HCT116 (cell line): ENCODE measurements at regions not wholly inside any gene's neighbourhood (a gene's known extent, or its start where the extent isn't known, plus 50 kb on each side); places are given as distances from the start of the nearest gene placed in this dataset.

Experiments used
- CBX3 ChIP-seq: IDR thresholded peaks from 2 replicates; pipeline ENCODE4 v1.6.1; 2012; ENCODE audit warnings: low read depth
- EZH2phosphoT487 ChIP-seq: fragments of 200-600 bp; IDR thresholded peaks from 2 replicates; pipeline ENCODE4 v1.6.1; 2018; ENCODE audit warnings: antibody characterized with exemption, borderline replicate concordance
- JUND ChIP-seq: IDR thresholded peaks from 2 replicates; pipeline ENCODE4 v1.6.1; 2012
- POLR2A ChIP-seq: IDR thresholded peaks from 2 replicates; pipeline ENCODE4 v1.7.0; 2011; ENCODE audit warnings: borderline replicate concordance; ENCODE audit not compliant: insufficient read depth, insufficient read length; ENCODE audit errors: extremely low read depth
- POLR2AphosphoS5 ChIP-seq: IDR thresholded peaks from 2 replicates; pipeline ENCODE4 v1.6.1; 2011; ENCODE audit warnings: mild to moderate bottlenecking, low read depth, low read length, moderate library complexity
- RAD21 ChIP-seq: IDR thresholded peaks from 2 replicates; pipeline ENCODE4 v1.6.1; 2012; ENCODE audit warnings: low read depth, mild to moderate bottlenecking
- SIN3A ChIP-seq: IDR thresholded peaks from 2 replicates; pipeline ENCODE4 v1.6.1; 2012; ENCODE audit warnings: low read depth
- SRF ChIP-seq: IDR thresholded peaks from 2 replicates; pipeline ENCODE4 v1.6.1; 2012; ENCODE audit warnings: low read depth
- ZFX ChIP-seq: fragments of 450-650 bp; IDR thresholded peaks from 2 replicates; pipeline ENCODE4 v1.6.1; 2017
- TF ChIP-seq, protein P1 (sequence below), 3 experiments: fragments of 200-600 bp in 1 of 3; sonication (generic) in 1 of 3; IDR thresholded peaks in 2 of 3; conservative IDR thresholded peaks in 1 of 3; 2 replicates each; pipeline ENCODE4 v1.5.1; 2012 to 2017; ENCODE audit warnings: low read depth in 2 of 3, low read length in 2 of 3, antibody characterized with exemption in 1 of 3, borderline replicate concordance in 1 of 3, control low read depth in 1 of 3, mild to moderate bottlenecking in 1 of 3, mixed read lengths in 1 of 3, mixed run types in 1 of 3, moderate library complexity in 1 of 3; ENCODE audit not compliant: insufficient read depth in 1 of 3
- TF ChIP-seq, protein P2 (sequence below): IDR thresholded peaks from 2 replicates; pipeline ENCODE4 v1.6.1; 2012; ENCODE audit warnings: low read depth
- TF ChIP-seq, protein P3 (sequence below): IDR thresholded peaks from 2 replicates; pipeline ENCODE4 v1.6.1; 2012

DNA sequence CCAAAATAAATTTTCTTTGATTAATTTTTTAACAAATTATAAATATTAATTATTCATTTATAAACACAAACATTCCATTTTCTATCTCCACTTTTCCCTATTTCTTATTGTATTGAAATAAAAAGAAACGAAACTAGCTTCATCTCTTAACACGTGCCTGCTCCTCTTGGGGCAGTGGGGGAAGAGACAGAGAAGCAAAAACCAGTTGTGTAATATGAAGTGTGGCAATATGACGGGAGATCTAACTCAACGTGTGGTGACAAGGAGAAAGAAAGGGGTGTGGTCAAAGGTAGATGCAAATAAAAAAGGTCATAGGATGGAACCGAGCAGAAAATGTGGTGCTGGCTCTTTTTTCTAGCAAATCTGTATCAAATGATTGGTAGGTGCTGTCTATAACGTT is 106.9 kb upstream of the SLC8A1 start:
- TF ChIP-seq, protein P1, sequence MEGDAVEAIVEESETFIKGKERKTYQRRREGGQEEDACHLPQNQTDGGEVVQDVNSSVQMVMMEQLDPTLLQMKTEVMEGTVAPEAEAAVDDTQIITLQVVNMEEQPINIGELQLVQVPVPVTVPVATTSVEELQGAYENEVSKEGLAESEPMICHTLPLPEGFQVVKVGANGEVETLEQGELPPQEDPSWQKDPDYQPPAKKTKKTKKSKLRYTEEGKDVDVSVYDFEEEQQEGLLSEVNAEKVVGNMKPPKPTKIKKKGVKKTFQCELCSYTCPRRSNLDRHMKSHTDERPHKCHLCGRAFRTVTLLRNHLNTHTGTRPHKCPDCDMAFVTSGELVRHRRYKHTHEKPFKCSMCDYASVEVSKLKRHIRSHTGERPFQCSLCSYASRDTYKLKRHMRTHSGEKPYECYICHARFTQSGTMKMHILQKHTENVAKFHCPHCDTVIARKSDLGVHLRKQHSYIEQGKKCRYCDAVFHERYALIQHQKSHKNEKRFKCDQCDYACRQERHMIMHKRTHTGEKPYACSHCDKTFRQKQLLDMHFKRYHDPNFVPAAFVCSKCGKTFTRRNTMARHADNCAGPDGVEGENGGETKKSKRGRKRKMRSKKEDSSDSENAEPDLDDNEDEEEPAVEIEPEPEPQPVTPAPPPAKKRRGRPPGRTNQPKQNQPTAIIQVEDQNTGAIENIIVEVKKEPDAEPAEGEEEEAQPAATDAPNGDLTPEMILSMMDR (IDR thresholded peaks at IDR 0.05 in 2 of 3, conservative IDR thresholded peaks at IDR 0.05 in 1 of 3; ENCODE audit: borderline replicate concordance in 1 of 3, insufficient read depth in 1 of 3, low read depth in 2 of 3, low read length in 2 of 3) = no peak
- TF ChIP-seq POLR2A (no peak), JUND (no peak), SIN3A (no peak), ZFX (no peak), RAD21 (no peak), SRF (no peak), EZH2phosphoT487 (no peak), CBX3 (no peak), POLR2AphosphoS5 (no peak)
- TF ChIP-seq, protein P2, sequence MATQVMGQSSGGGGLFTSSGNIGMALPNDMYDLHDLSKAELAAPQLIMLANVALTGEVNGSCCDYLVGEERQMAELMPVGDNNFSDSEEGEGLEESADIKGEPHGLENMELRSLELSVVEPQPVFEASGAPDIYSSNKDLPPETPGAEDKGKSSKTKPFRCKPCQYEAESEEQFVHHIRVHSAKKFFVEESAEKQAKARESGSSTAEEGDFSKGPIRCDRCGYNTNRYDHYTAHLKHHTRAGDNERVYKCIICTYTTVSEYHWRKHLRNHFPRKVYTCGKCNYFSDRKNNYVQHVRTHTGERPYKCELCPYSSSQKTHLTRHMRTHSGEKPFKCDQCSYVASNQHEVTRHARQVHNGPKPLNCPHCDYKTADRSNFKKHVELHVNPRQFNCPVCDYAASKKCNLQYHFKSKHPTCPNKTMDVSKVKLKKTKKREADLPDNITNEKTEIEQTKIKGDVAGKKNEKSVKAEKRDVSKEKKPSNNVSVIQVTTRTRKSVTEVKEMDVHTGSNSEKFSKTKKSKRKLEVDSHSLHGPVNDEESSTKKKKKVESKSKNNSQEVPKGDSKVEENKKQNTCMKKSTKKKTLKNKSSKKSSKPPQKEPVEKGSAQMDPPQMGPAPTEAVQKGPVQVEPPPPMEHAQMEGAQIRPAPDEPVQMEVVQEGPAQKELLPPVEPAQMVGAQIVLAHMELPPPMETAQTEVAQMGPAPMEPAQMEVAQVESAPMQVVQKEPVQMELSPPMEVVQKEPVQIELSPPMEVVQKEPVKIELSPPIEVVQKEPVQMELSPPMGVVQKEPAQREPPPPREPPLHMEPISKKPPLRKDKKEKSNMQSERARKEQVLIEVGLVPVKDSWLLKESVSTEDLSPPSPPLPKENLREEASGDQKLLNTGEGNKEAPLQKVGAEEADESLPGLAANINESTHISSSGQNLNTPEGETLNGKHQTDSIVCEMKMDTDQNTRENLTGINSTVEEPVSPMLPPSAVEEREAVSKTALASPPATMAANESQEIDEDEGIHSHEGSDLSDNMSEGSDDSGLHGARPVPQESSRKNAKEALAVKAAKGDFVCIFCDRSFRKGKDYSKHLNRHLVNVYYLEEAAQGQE = no peak
- TF ChIP-seq, protein P3, sequence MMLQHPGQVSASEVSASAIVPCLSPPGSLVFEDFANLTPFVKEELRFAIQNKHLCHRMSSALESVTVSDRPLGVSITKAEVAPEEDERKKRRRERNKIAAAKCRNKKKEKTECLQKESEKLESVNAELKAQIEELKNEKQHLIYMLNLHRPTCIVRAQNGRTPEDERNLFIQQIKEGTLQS = no peak
